ENCODE measurements at regions not wholly inside any gene's neighbourhood (a gene's known extent, or its start where the extent isn't known, plus 50 kb on each side); places are given as distances from the start of the nearest gene placed in this dataset.

- TF ChIP-seq POLR2A (IDR thresholded peaks at IDR 0.05; ENCODE audit: low read length) (no peak), GATA1 (IDR thresholded peaks at IDR 0.05; ENCODE audit: low read depth, low read length) (no peak)
These were observed 249.2 kb upstream of the RREB1 start for GRCh38 chr6:6858533-6858982.
